ENCODE measurements at regions not wholly inside any gene's neighbourhood (a gene's known extent, or its start where the extent isn't known, plus 50 kb on each side); places are given as distances from the start of the nearest gene placed in this dataset.

- no peak for TF ChIP-seq CTCF (IDR thresholded peaks at IDR 0.05)
- TF ChIP-seq POLR2A (IDR thresholded peaks at IDR 0.05): no peak
Observed at GRCh38 chr2:64722291-64723044, 68.8 kb upstream of the SERTAD2 start.
